ENCODE measurements at regions not wholly inside any gene's neighbourhood (a gene's known extent, or its start where the extent isn't known, plus 50 kb on each side); places are given as distances from the start of the nearest gene placed in this dataset.

- ChIA-PET CTCF (no interaction called here), RAD21 (ENCODE audit: low non-redundant PET in 1 of 2, low total read pairs in 2 of 2, uncharacterized antibody in 2 of 2, unreplicated experiment in 2 of 2) (no interaction called here), POLR2A (no interaction called here)
- Histone ChIP-seq H2AFZ (ENCODE audit: low read depth, low read length, poor library complexity, severe bottlenecking) (no peak overlapping the region), H3K27ac (ENCODE audit: low read depth, low read length) (no peak overlapping the region), H3K9ac (ENCODE audit: low read length) (no peak overlapping the region), H3K27me3 (ENCODE audit: insufficient read depth, low read length) (no peaks in the 10 kb centered on the region), H3K9me2 (ENCODE audit: insufficient read depth) (no peaks in the 10 kb centered on the region), H4K20me1 (ENCODE audit: insufficient read depth) (no peaks in the 10 kb centered on the region), H3K9me3 (ENCODE audit: control insufficient read depth in 1 of 2, insufficient read depth in 1 of 2, low read depth in 1 of 2, low read length in 2 of 2) (no peaks in the 10 kb centered on the region), H3K4me3 (replicated peaks in 1 of 2; ENCODE audit: low read depth in 1 of 2, low read length in 2 of 2) (no peak overlapping the region), H3K36me3 (ENCODE audit: control insufficient read depth in 1 of 2, insufficient read depth in 2 of 2, low read length in 2 of 2) (no peaks in the 10 kb centered on the region), H3K4me2 (ENCODE audit: low read length) (no peak overlapping the region), H3K4me1 (ENCODE audit: control insufficient read depth in 1 of 2, insufficient read depth in 2 of 2, low read length in 2 of 2) (no peaks in the 10 kb centered on the region), H3K79me2 (ENCODE audit: insufficient read depth, low read length) (no peaks in the 10 kb centered on the region)
- DNase-seq (ENCODE audit: low read depth, low spot score) (no peak), ATAC-seq (peak; percentile 63; the same call in 1 of the 2 replicates)
- BruUV-seq (replicated peaks) = no TSS peak
- intact Hi-C loops (cut with micrococcal nuclease) = no loop called here
- TF ChIP-seq, protein P1, sequence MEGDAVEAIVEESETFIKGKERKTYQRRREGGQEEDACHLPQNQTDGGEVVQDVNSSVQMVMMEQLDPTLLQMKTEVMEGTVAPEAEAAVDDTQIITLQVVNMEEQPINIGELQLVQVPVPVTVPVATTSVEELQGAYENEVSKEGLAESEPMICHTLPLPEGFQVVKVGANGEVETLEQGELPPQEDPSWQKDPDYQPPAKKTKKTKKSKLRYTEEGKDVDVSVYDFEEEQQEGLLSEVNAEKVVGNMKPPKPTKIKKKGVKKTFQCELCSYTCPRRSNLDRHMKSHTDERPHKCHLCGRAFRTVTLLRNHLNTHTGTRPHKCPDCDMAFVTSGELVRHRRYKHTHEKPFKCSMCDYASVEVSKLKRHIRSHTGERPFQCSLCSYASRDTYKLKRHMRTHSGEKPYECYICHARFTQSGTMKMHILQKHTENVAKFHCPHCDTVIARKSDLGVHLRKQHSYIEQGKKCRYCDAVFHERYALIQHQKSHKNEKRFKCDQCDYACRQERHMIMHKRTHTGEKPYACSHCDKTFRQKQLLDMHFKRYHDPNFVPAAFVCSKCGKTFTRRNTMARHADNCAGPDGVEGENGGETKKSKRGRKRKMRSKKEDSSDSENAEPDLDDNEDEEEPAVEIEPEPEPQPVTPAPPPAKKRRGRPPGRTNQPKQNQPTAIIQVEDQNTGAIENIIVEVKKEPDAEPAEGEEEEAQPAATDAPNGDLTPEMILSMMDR (IDR thresholded peaks at IDR 0.05 in 2 of 3, conservative IDR thresholded peaks at IDR 0.05 in 1 of 3; ENCODE audit: borderline replicate concordance in 1 of 3, insufficient read depth in 1 of 3, low read depth in 2 of 3, low read length in 2 of 3) = no peak
Observed at GRCh38 chr5:131019601-131020315, 145.3 kb downstream of the HINT1 start.

DNA sequence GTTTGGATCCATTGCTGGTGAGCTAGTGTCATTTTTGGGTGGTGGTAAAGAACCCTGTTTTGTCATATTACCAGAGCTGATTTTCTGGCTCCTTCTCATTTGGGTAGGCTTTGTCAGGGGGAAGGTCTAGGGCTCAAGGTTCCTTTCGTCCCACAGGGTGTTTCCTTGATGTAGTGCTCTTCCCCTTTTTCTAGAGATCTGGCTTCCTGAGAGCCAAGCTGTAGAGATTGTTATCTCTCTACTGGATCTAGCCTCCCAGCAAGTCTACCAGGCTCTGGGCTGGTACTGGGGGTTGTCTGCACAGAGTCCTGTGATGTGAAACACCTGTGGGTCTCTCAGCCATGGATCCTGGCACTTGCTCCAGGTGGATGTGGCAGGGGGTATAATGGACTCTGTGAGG lies 145.9 kb downstream of the HINT1 start:
- ChIA-PET RAD21 (ENCODE audit: low non-redundant PET in 1 of 2, low total read pairs in 2 of 2, uncharacterized antibody in 2 of 2, unreplicated experiment in 2 of 2) (no interaction called here), POLR2A (no interaction called here), CTCF (no interaction called here)
- H3K9me2 ChIP-seq (ENCODE audit: insufficient read depth) = no peaks in the 10 kb centered on the region
- H3K27me3 ChIP-seq (ENCODE audit: insufficient read depth, low read length) = no peaks in the 10 kb centered on the region
- H3K79me2 ChIP-seq (ENCODE audit: insufficient read depth, low read length) = no peaks in the 10 kb centered on the region
- H3K36me3 ChIP-seq (ENCODE audit: control insufficient read depth in 1 of 2, insufficient read depth in 2 of 2, low read length in 2 of 2) = no peaks in the 10 kb centered on the region
- no peak overlapping the region for H3K4me3 ChIP-seq (replicated peaks in 1 of 2; ENCODE audit: low read depth in 1 of 2, low read length in 2 of 2)
- no TSS peak for BruUV-seq (replicated peaks)
- no peak overlapping the region for H3K27ac ChIP-seq (ENCODE audit: low read depth, low read length)
- ATAC-seq = no peak
- no peak overlapping the region for H2AFZ ChIP-seq (ENCODE audit: low read depth, low read length, poor library complexity, severe bottlenecking)
- H4K20me1 ChIP-seq (ENCODE audit: insufficient read depth) = no peaks in the 10 kb centered on the region
- no peaks in the 10 kb centered on the region for H3K9me3 ChIP-seq (ENCODE audit: control insufficient read depth in 1 of 2, insufficient read depth in 1 of 2, low read depth in 1 of 2, low read length in 2 of 2)
- no peaks in the 10 kb centered on the region for H3K4me1 ChIP-seq (ENCODE audit: control insufficient read depth in 1 of 2, insufficient read depth in 2 of 2, low read length in 2 of 2)
- no peak overlapping the region for H3K9ac ChIP-seq (ENCODE audit: low read length)
- TF ChIP-seq EGR1 (IDR thresholded peaks at IDR 0.05; ENCODE audit: low read depth) (no peak), YY1 (IDR thresholded peaks at IDR 0.05; ENCODE audit: extremely low read depth, insufficient replicate concordance, low read depth, low read length) (no peak), POLR2AphosphoS5 (IDR thresholded peaks at IDR 0.05; ENCODE audit: low read depth, low read length) (no peak)
- no peak for DNase-seq (ENCODE audit: low read depth, low spot score)
- no peak overlapping the region for H3K4me2 ChIP-seq (ENCODE audit: low read length)
- intact Hi-C loops (cut with micrococcal nuclease) = no loop called here

Data from HCT116 (cell line).